ENCODE measurements at regions not wholly inside any gene's neighbourhood (a gene's known extent, or its start where the extent isn't known, plus 50 kb on each side); places are given as distances from the start of the nearest gene placed in this dataset.
A peak's percentile ranks its signal among the peaks of the same experiment; 100 is the strongest.
"Not testable (repeated sequence)": the region's sequence is repeated elsewhere in the genome, so short reads cannot be mapped to it uniquely, and the experiment has no call there.

GRCh38 chr4:99763635-99764101 lies 53.0 kb upstream of the DAPP1 start:
- DNase-seq, result no peak

- DNase-seq, result no peak
Measured at GRCh38 chr4:99762728-99763127, 53.9 kb upstream of the DAPP1 start.

- DNase-seq, result no peak
Measured at GRCh38 chr4:99759988-99760387, 56.6 kb upstream of the DAPP1 start.

GRCh38 chr4:99759346-99759984 lies 57.2 kb upstream of the DAPP1 start:
- DNase-seq, result no peak

- DNase-seq, result no peak
Measured at GRCh38 chr4:99755223-99755944, 61.2 kb upstream of the DAPP1 start.

GRCh38 chr4:99754756-99755155 lies 61.9 kb upstream of the DAPP1 start:
- no peak for DNase-seq

- DNase-seq, result no peak
Measured at GRCh38 chr4:99753931-99754330, 62.7 kb upstream of the DAPP1 start.

GRCh38 chr4:99749445-99750391 lies 66.9 kb upstream of the DAPP1 start:
- no peak for DNase-seq

GRCh38 chr4:99746443-99746842 lies 70.2 kb upstream of the DAPP1 start:
- DNase-seq, result no peak

GRCh38 chr4:99736846-99737245 lies 79.2 kb upstream of the C4orf54 start:
- DNase-seq, result no peak

GRCh38 chr4:99735822-99736221 lies 78.2 kb upstream of the C4orf54 start:
- DNase-seq, result no peak

- no peak for DNase-seq
Measured at GRCh38 chr4:99734583-99735322, 77.1 kb upstream of the C4orf54 start.

GRCh38 chr4:99733455-99733854 lies 75.8 kb upstream of the C4orf54 start:
- not testable (repeated sequence) for DNase-seq

GRCh38 chr4:99729186-99729585 lies 71.6 kb upstream of the C4orf54 start:
- no peak for DNase-seq

- DNase-seq, result no peak
Measured at GRCh38 chr4:99724067-99724466, 66.4 kb upstream of the C4orf54 start.

- peak; percentile 4 for DNase-seq
Measured at GRCh38 chr4:99723612-99724011, 66.0 kb upstream of the C4orf54 start.

GRCh38 chr4:99722725-99723124 lies 65.1 kb upstream of the C4orf54 start:
- DNase-seq, result no peak

GRCh38 chr4:99722006-99722405 lies 64.4 kb upstream of the C4orf54 start:
- DNase-seq, result no peak

GRCh38 chr4:99720206-99720605 lies 62.6 kb upstream of the C4orf54 start:
- DNase-seq, result no peak

GRCh38 chr4:99716996-99717395 lies 59.4 kb upstream of the C4orf54 start:
- DNase-seq, result no peak

GRCh38 chr4:99715286-99715685 lies 57.7 kb upstream of the C4orf54 start:
- DNase-seq, result no peak

GRCh38 chr4:99714179-99714578 lies 56.6 kb upstream of the C4orf54 start:
- DNase-seq, result no peak

GRCh38 chr4:99712530-99712929 lies 54.9 kb upstream of the C4orf54 start:
- DNase-seq, result no peak

Measured in stimulated activated CD4-positive, alpha-beta T cell treated with anti-CD3 and anti-CD28 coated beads, Interleukin-4, amount 100 ng/mL, for 1 hour (primary cell).